ENCODE measurements at regions not wholly inside any gene's neighbourhood (a gene's known extent, or its start where the extent isn't known, plus 50 kb on each side); places are given as distances from the start of the nearest gene placed in this dataset.
"Not testable (repeated sequence)": the region's sequence is repeated elsewhere in the genome, so short reads cannot be mapped to it uniquely, and the experiment has no call there.

DNA sequence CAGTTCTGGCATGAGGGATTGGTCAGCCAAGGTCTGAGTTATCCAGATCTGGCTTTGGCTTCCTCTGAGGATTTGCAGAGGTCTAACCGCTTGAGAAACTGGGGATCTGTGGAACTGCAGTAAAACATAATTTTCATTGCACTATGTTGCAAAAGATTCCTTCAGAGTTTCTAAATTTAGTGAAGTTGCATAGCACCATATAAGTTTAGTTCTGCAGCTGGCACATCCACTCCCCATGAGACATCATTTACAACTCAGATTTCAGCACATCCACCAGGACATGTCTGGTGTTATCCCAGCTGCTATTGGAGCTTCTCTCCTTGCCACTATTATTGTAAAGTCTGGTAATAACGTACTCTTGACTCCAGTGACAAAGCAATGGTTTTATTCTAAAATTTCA lies 181.5 kb downstream of the CWF19L2 start:
- peak; percentile 49 for DNase-seq

- no peak for DNase-seq
These were observed 182.0 kb downstream of the CWF19L2 start for GRCh38 chr11:107275632-107276031.

- no peak for DNase-seq
These were observed 183.5 kb downstream of the CWF19L2 start for GRCh38 chr11:107274138-107274537.

DNA sequence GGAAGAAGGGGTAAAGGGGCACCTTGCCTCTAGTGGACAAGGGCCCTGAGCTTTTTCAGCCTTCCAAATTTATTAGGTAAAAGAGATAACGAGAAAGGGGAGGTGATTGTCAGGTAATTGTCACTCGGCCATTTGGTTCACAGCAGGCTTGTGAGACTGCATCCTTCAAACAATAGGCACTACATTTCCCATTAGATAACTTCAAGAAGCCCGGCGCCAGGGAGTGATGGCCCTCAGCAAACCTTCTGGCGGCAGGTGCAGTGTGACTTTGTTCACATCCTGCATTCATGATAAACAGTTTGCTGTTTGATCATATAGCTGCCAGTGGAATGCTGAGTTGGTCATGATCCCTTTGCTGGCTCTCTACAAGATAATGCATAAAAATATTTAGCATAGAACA lies 185.1 kb downstream of the CWF19L2 start:
- DNase-seq, result no peak

GRCh38 chr11:107271425-107271824 lies 186.2 kb downstream of the CWF19L2 start:
- DNase-seq, result no peak

GRCh38 chr11:107268977-107269376 lies 188.6 kb downstream of the CWF19L2 start:
- no peak for DNase-seq

DNA sequence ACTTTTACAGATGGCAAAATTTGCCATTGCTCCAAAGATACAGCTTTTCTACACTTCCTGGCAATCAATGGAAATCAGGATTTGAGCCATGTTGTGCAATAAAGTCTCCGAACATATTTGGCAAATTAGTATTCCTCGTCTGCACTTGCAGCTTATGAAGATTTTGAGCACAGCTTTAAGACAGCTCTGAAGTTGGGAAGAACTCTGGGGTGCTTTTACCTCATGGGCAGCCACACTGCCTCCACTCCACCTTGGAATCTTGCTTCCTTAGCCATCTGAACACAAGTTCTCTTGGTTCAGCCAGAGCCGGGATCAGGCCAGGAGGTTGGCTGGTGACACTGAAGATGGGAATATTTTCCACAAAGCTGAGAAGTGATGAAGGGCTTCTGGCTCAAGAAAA lies 191.2 kb downstream of the CWF19L2 start:
- no peak for DNase-seq

GRCh38 chr11:107265591-107266121 lies 192.0 kb downstream of the CWF19L2 start:
- DNase-seq, result no peak

- no peak for DNase-seq
These were observed 193.6 kb downstream of the CWF19L2 start for GRCh38 chr11:107263844-107264563.

DNA sequence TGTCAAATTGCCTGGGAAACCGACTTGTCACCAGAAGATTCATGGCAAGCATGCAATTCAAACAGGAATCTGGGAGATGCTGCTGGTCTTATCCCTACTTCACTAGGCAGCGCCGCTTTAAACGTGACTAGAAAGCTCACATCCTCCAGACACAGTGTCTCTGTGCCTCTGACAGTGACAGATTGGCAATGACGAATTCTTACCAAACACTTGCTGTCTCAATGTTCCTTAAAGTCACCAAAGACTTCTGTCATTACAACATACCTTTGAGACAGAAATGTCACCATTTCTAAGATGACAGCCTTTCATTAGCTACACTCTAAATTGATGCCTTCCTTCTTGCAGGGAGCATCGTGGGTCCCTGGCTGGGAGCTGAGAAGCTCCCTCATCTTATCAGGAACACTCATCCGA lies 197.8 kb downstream of the CWF19L2 start:
- no peak for DNase-seq

DNA sequence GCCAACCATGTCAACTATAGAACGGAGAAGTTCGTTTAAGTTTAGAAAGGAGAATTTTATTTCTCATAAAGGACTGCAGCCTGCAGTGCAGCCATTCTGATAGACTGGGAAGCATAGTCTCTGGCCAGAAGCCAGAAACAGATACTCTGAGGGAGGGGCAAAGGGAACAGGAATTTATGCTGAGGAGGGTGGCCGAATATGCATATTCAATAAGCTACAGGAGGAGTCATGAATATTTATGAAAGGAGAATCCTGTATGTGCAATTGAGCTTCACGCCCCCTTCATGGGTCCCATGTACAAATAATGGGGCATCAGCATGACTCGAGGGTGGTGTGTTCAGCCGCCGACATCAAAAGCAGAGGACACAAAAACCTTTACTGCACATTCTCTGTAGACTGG lies 199.9 kb downstream of the CWF19L2 start:
- no peak for DNase-seq

DNA sequence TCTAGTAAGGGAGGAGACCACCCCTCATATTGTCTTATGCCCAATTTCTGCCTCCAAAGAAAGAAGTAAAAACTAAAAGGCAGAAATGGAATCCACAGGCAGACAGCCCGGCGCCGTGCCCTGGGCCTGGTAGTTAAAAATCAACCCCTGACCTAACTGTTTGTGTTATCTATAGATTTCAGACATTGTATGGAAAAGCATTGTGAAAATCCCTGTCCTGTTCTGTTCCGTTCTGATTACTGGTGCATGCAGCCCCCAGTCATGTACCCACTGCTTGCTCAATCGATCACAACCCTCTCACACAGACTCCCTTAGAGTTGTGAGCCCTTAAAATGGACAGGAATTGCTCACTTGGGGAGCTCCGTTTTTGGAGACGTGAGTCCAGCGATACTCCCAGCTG lies 204.0 kb downstream of the CWF19L2 start:
- DNase-seq, result not testable (repeated sequence)

DNA sequence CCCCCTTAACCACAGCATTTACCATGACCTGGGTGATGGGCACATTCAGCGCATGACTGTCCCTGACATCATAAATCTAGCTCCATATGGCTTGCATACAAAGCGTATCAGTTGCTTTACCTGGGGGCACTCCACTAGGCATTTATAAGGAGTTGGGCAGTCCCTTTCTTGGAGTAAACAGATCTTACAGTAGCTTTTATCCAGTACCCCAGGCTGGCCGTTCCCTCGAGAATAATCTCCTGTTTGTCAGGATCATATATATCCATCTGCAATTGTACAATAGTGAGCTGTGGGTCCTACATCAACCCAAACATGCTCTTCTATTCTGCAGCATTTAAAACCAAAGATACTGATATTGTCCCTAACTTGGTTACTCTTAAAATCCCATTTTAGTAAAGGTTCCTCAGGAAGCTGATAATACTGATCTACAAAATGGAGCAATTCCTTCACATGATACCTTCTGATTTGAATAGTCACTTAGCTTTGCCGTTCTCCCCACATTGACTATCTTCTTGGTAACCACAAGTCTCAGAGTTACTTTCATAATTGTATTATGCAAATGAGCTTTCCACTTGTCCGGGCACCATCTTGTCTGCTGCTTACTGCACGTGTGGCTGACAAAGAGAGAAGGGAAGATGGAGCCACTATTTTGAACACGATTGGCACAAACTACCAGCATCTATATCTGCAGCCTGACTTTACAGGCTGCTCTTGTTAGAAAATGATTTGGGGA lies 205.0 kb downstream of the CWF19L2 start:
- no peak for DNase-seq

DNA sequence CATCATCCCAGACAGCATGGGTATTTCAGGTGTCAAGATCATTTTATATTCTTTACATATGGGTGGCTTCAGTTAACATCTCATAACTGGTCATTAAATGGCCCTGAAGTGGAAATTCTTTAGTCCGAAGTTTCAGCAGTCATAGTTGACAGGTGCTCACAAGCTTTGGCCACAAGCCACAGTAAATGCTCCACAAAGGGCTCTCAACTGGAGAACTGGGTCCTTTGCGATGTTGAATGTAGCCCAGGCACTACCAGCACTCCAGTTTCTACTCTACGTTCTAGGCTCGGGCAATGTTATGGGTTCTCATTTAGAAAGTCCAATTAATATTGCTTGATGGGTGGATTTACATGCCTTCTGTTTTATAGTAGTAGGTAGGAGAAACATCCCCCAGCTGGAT lies 206.3 kb downstream of the CWF19L2 start:
- DNase-seq, result no peak

DNA sequence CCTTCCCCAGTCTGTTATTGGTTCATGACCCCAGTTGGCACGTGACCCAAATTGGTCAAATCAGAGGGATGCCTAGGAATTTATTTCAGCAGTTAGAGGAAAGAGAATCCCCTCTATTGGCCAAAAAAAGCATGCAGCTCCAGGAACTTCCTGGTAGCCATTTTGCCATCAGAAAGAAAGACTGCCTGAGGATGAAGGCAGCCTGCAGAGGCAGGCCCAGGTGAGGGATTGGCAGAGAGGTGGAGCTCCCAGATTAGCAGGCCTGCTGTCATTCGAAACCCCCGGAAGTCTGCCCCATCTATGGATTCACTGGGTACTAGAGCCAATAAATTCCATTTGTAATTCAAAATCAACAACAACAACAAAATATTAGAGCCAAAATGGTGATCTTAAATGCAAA lies 207.6 kb downstream of the CWF19L2 start:
- no peak for DNase-seq

GRCh38 chr11:107249054-107249453 lies 208.6 kb downstream of the CWF19L2 start:
- DNase-seq, result no peak

GRCh38 chr11:107247167-107247861 lies 210.3 kb downstream of the CWF19L2 start:
- DNase-seq, result no peak

GRCh38 chr11:107243929-107244328 lies 213.7 kb downstream of the CWF19L2 start:
- no peak for DNase-seq

DNA sequence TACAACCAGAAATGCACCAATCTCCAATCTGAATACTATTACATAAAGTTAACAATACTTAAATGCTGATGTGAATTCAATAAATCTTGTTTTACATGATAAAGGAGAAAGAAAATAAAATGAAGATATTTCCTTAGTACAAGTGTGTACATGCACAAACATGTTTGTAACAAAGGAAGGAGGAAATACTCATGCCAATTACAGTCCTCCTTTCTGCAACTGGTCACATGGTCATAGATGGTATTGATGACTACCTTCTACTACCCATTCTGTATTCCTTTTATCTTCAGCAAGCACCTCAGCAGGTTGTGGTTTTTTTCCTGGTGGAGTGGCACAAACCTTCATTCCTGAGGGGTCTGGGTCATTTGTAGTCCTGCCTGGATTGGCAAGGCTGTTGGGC lies 214.2 kb upstream of the GUCY1A2 start:
- no peak for DNase-seq

GRCh38 chr11:107224836-107225235 lies 206.6 kb upstream of the GUCY1A2 start:
- DNase-seq, result no peak

- no peak for DNase-seq
These were observed 204.7 kb upstream of the GUCY1A2 start for GRCh38 chr11:107222916-107223460.

GRCh38 chr11:107222431-107222830 lies 204.2 kb upstream of the GUCY1A2 start:
- DNase-seq, result no peak

GRCh38 chr11:107221748-107222285 lies 203.5 kb upstream of the GUCY1A2 start:
- no peak for DNase-seq
